ENCODE measurements at regions not wholly inside any gene's neighbourhood (a gene's known extent, or its start where the extent isn't known, plus 50 kb on each side); places are given as distances from the start of the nearest gene placed in this dataset.

GRCh38 chr20:52722926-52723688 is 249.1 kb upstream of the TSHZ2 start:
- no peak for DNase-seq

GRCh38 chr20:52708137-52708536 is 264.0 kb upstream of the TSHZ2 start:
- DNase-seq, result no peak

- no peak for DNase-seq
Measured at GRCh38 chr20:52704553-52704952, 267.6 kb upstream of the TSHZ2 start.

- no peak for DNase-seq
Measured at GRCh38 chr20:52688345-52688744, 283.8 kb upstream of the TSHZ2 start.

GRCh38 chr20:52684905-52685304 is 287.3 kb upstream of the TSHZ2 start:
- no peak for DNase-seq

GRCh38 chr20:52684176-52684575 is 288.0 kb upstream of the TSHZ2 start:
- no peak for DNase-seq

GRCh38 chr20:52683761-52684160 is 288.4 kb upstream of the TSHZ2 start:
- DNase-seq, result no peak

- no peak for DNase-seq
Measured at GRCh38 chr20:52682237-52682636, 289.9 kb upstream of the TSHZ2 start.

GRCh38 chr20:52681288-52681687 is 290.9 kb upstream of the TSHZ2 start:
- DNase-seq, result no peak

GRCh38 chr20:52677216-52677615 is 294.9 kb upstream of the TSHZ2 start:
- no peak for DNase-seq

GRCh38 chr20:52676283-52676995 is 295.7 kb upstream of the TSHZ2 start:
- DNase-seq, result no peak

- DNase-seq, result no peak
Measured at GRCh38 chr20:52675375-52675774, 296.8 kb upstream of the TSHZ2 start.

- no peak for DNase-seq
Measured at GRCh38 chr20:52668626-52669025, 303.5 kb upstream of the TSHZ2 start.

- no peak for DNase-seq
Measured at GRCh38 chr20:52667358-52667757, 304.8 kb upstream of the TSHZ2 start.

- DNase-seq, result no peak
Measured at GRCh38 chr20:52665441-52665840, 306.7 kb upstream of the TSHZ2 start.

GRCh38 chr20:52655395-52655794 is 316.8 kb upstream of the TSHZ2 start:
- no peak for DNase-seq

- no peak for DNase-seq
Measured at GRCh38 chr20:52654567-52654966, 317.6 kb upstream of the TSHZ2 start.

GRCh38 chr20:52652271-52652670 is 319.9 kb upstream of the TSHZ2 start:
- no peak for DNase-seq

GRCh38 chr20:52649727-52650126 is 322.4 kb upstream of the TSHZ2 start:
- no peak for DNase-seq

GRCh38 chr20:52645822-52646221 is 326.3 kb upstream of the TSHZ2 start:
- no peak for DNase-seq

- no peak for DNase-seq
Measured at GRCh38 chr20:52643034-52643433, 329.1 kb upstream of the TSHZ2 start.

GRCh38 chr20:52637201-52637600 is 335.0 kb upstream of the TSHZ2 start:
- no peak for DNase-seq

- DNase-seq, result no peak
Measured at GRCh38 chr20:52631469-52631868, 340.7 kb upstream of the TSHZ2 start.

GRCh38 chr20:52630138-52630537 is 342.0 kb upstream of the TSHZ2 start:
- no peak for DNase-seq

GRCh38 chr20:52624281-52624680 is 347.9 kb upstream of the TSHZ2 start:
- DNase-seq, result no peak

Data from RPMI8226 (cell line).